ENCODE measurements at regions not wholly inside any gene's neighbourhood (a gene's known extent, or its start where the extent isn't known, plus 50 kb on each side); places are given as distances from the start of the nearest gene placed in this dataset.

DNA sequence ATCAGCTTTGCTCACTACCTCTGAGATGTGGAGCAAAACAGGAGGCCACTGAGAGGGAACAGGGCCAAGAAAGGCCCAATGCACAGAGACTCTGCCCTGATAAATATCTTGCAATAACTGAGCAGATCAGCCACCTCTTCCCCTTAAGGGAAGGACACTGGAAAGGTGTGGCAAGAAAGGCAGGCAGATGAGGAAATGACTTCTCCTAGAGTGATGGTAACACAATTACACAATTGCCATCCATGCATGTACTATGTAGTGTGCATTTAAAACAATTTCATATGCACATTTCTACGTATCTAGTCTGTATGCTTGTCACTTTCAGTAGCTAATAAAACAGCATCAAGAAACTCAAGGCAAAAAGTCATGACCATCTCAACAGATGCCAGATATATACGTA, 322.5 kb downstream of the DRD1 start:
- Histone ChIP-seq H2AFZ (ENCODE audit: low read length) (no peak overlapping the region), H3K9me3 (ENCODE audit: low read length) (no peaks in the 10 kb centered on the region), H3K27ac (ENCODE audit: low read depth, low read length, poor library complexity, severe bottlenecking) (no peak overlapping the region), H3K4me2 (ENCODE audit: low read length) (no peak overlapping the region), H4K20me1 (ENCODE audit: insufficient read depth, low read length) (no peaks in the 10 kb centered on the region), H3K4me1 (ENCODE audit: insufficient read depth, low read length, poor library complexity, severe bottlenecking) (no peaks in the 10 kb centered on the region), H3K36me3 (ENCODE audit: insufficient read depth, low read length) (no peaks in the 10 kb centered on the region), H3K79me2 (ENCODE audit: insufficient read depth, low read depth, low read length) (no peaks in the 10 kb centered on the region), H3K4me3 (ENCODE audit: low read depth, low read length, poor library complexity, severe bottlenecking) (no peak overlapping the region), H3K9me2 (ENCODE audit: insufficient read depth, low read length) (no peaks in the 10 kb centered on the region)
- ChIA-PET POLR2A (no interaction called here), CTCF (ENCODE audit: unreplicated experiment) (no interaction called here)
- TF ChIP-seq, protein P1, sequence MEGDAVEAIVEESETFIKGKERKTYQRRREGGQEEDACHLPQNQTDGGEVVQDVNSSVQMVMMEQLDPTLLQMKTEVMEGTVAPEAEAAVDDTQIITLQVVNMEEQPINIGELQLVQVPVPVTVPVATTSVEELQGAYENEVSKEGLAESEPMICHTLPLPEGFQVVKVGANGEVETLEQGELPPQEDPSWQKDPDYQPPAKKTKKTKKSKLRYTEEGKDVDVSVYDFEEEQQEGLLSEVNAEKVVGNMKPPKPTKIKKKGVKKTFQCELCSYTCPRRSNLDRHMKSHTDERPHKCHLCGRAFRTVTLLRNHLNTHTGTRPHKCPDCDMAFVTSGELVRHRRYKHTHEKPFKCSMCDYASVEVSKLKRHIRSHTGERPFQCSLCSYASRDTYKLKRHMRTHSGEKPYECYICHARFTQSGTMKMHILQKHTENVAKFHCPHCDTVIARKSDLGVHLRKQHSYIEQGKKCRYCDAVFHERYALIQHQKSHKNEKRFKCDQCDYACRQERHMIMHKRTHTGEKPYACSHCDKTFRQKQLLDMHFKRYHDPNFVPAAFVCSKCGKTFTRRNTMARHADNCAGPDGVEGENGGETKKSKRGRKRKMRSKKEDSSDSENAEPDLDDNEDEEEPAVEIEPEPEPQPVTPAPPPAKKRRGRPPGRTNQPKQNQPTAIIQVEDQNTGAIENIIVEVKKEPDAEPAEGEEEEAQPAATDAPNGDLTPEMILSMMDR (conservative IDR thresholded peaks at IDR 0.05; ENCODE audit: low read length) = no peak
- TF ChIP-seq EZH2phosphoT487 (IDR thresholded peaks at IDR 0.05; ENCODE audit: borderline replicate concordance, low read depth, low read length) = no peak
- no TSS peak for BruUV-seq (replicated peaks)
- no peak for DNase-seq (ENCODE audit: low spot score)
- intact Hi-C loops (cut with micrococcal nuclease; ENCODE audit: unreplicated experiment) = no loop called here

DNA sequence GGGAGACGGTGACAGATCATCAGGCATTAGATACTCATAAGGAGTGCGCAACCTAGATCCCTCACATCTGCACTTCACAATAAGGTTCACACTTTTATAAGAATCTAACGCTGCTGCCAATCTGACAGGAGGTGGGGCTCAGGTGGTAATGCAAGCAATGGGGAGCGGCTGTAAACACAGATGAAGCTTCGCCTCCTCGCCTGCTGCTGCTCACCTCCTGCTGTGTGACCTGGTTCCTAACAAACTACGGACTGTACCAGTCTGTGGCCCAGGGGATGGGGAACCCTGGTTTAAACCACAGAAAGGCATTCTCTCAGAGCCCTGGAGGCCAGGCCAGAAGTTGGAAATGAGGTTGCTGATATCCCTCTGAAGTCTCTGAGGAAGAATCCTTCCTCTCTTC, 323.6 kb downstream of the DRD1 start:
- POLR2A ChIA-PET = no interaction called here
- H4K20me1 ChIP-seq (ENCODE audit: insufficient read depth, low read length) = no peaks in the 10 kb centered on the region
- no TSS peak for BruUV-seq (replicated peaks)
- intact Hi-C loops (cut with micrococcal nuclease; ENCODE audit: unreplicated experiment) = no loop called here
- no peak overlapping the region for H2AFZ ChIP-seq (ENCODE audit: low read length)
- H3K4me3 ChIP-seq (ENCODE audit: low read depth, low read length, poor library complexity, severe bottlenecking) = no peak overlapping the region
- H3K79me2 ChIP-seq (ENCODE audit: insufficient read depth, low read depth, low read length) = no peaks in the 10 kb centered on the region
- no peaks in the 10 kb centered on the region for H3K9me3 ChIP-seq (ENCODE audit: low read length)
- no peaks in the 10 kb centered on the region for H3K4me1 ChIP-seq (ENCODE audit: insufficient read depth, low read length, poor library complexity, severe bottlenecking)
- no peaks in the 10 kb centered on the region for H3K9me2 ChIP-seq (ENCODE audit: insufficient read depth, low read length)
- TF ChIP-seq, protein P1 (conservative IDR thresholded peaks at IDR 0.05; ENCODE audit: low read length) = no peak
- no peak for TF ChIP-seq EZH2phosphoT487 (IDR thresholded peaks at IDR 0.05; ENCODE audit: borderline replicate concordance, low read depth, low read length)
- H3K27ac ChIP-seq (ENCODE audit: low read depth, low read length, poor library complexity, severe bottlenecking) = no peak overlapping the region
- CTCF ChIA-PET (ENCODE audit: unreplicated experiment) = no interaction called here
- no peak overlapping the region for H3K4me2 ChIP-seq (ENCODE audit: low read length)
- DNase-seq (ENCODE audit: low spot score) = no peak
- H3K36me3 ChIP-seq (ENCODE audit: insufficient read depth, low read length) = no peaks in the 10 kb centered on the region

DNA sequence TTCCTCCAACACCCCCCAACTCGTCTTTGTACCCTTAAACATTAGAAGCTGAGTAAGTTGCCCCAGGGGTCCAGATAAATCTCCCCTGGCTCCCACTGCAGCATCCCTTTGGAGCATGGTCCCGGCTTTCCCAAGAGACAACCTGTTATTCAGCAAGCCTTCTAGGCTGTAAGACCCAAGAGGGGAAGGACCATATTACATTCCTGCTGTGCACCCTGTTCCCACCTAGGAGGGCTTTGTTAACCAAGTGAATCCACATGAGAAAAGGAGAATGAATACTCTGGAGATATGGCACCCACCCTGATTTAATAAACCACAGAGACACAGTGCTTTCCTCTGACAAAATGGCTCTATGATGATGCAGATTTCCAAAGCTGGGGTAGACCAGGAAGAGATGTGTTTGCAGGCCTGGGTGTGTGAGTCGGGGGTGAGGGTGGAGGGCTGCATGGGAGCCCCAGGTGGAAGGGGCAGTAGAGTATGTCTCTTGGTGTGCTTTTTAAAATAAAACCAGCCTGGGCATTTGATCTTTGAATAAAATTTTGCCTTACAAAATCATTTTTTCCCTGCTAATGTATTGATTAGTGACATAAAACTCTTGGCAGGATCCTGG, 325.2 kb downstream of the DRD1 start:
- CTCF ChIA-PET (ENCODE audit: unreplicated experiment) = no interaction called here
- no TSS peak for BruUV-seq (replicated peaks)
- no peaks in the 10 kb centered on the region for H4K20me1 ChIP-seq (ENCODE audit: insufficient read depth, low read length)

More for the DNA sequence above, 325.2 kb downstream of the DRD1 start:
- intact Hi-C loops (cut with micrococcal nuclease; ENCODE audit: unreplicated experiment) = no loop called here
- H3K4me1 ChIP-seq (ENCODE audit: insufficient read depth, low read length, poor library complexity, severe bottlenecking) = no peaks in the 10 kb centered on the region
- no peak overlapping the region for H3K27ac ChIP-seq (ENCODE audit: low read depth, low read length, poor library complexity, severe bottlenecking)
- H3K79me2 ChIP-seq (ENCODE audit: insufficient read depth, low read depth, low read length) = no peaks in the 10 kb centered on the region
- H3K4me2 ChIP-seq (ENCODE audit: low read length) = no peak overlapping the region
- no peaks in the 10 kb centered on the region for H3K36me3 ChIP-seq (ENCODE audit: insufficient read depth, low read length)
- TF ChIP-seq, protein P1 (conservative IDR thresholded peaks at IDR 0.05; ENCODE audit: low read length) = no peak
- TF ChIP-seq EZH2phosphoT487 (IDR thresholded peaks at IDR 0.05; ENCODE audit: borderline replicate concordance, low read depth, low read length) = no peak
- no peaks in the 10 kb centered on the region for H3K9me2 ChIP-seq (ENCODE audit: insufficient read depth, low read length)
- no peaks in the 10 kb centered on the region for H3K9me3 ChIP-seq (ENCODE audit: low read length)
- H3K4me3 ChIP-seq (ENCODE audit: low read depth, low read length, poor library complexity, severe bottlenecking) = no peak overlapping the region
- H2AFZ ChIP-seq (ENCODE audit: low read length) = no peak overlapping the region
- DNase-seq (ENCODE audit: low spot score) = no peak
- POLR2A ChIA-PET = no interaction called here
